GM18907 (cell line): ENCODE measurements at regions not wholly inside any gene's neighbourhood (a gene's known extent, or its start where the extent isn't known, plus 50 kb on each side); places are given as distances from the start of the nearest gene placed in this dataset.

ENCODE experiments used
- ATAC-seq: cut with Tn5 transposase; IDR thresholded peaks from one replicate; pipeline ENCODE4 v1.9.1; 2021; ENCODE audit warnings: mild to moderate bottlenecking, moderate library complexity; ENCODE audit not compliant: unreplicated experiment

GRCh38 chr6:134534708-134535149 lies 216.8 kb upstream of the SGK1 start:
- ATAC-seq, result no peak

GRCh38 chr6:134533991-134534390 lies 216.1 kb upstream of the SGK1 start:
- ATAC-seq, result no peak

GRCh38 chr6:134532694-134533624 lies 215.0 kb upstream of the SGK1 start:
- no peak for ATAC-seq

GRCh38 chr6:134531611-134532010 lies 213.7 kb upstream of the SGK1 start:
- ATAC-seq, result no peak

- no peak for ATAC-seq
Observed at GRCh38 chr6:134531188-134531551, 213.3 kb upstream of the SGK1 start.

GRCh38 chr6:134529921-134530320 lies 212.0 kb upstream of the SGK1 start:
- ATAC-seq, result no peak

GRCh38 chr6:134529305-134529704 lies 211.4 kb upstream of the SGK1 start:
- ATAC-seq, result no peak

GRCh38 chr6:134527108-134527787 lies 209.3 kb upstream of the SGK1 start:
- no peak for ATAC-seq

- no peak for ATAC-seq
Observed at GRCh38 chr6:134525190-134525868, 207.4 kb upstream of the SGK1 start.

- no peak for ATAC-seq
Observed at GRCh38 chr6:134523903-134524650, 206.2 kb upstream of the SGK1 start.

- ATAC-seq, result no peak
Observed at GRCh38 chr6:134523051-134523450, 205.1 kb upstream of the SGK1 start.

- no peak for ATAC-seq
Observed at GRCh38 chr6:134521116-134521501, 203.2 kb upstream of the SGK1 start.

GRCh38 chr6:134520181-134521115 lies 202.5 kb upstream of the SGK1 start:
- no peak for ATAC-seq

- peak; percentile 63 for ATAC-seq
Observed at GRCh38 chr6:134519465-134519864, 201.6 kb upstream of the SGK1 start.

GRCh38 chr6:134517868-134518267 lies 200.0 kb upstream of the SGK1 start:
- ATAC-seq, result no peak

GRCh38 chr6:134517145-134517658 lies 199.3 kb upstream of the SGK1 start:
- no peak for ATAC-seq

GRCh38 chr6:134516582-134516981 lies 198.7 kb upstream of the SGK1 start:
- no peak for ATAC-seq

GRCh38 chr6:134515986-134516385 lies 198.1 kb upstream of the SGK1 start:
- no peak for ATAC-seq

GRCh38 chr6:134512981-134513391 lies 195.1 kb upstream of the SGK1 start:
- no peak for ATAC-seq
